PC-3 (cell line): ENCODE measurements at regions not wholly inside any gene's neighbourhood (a gene's known extent, or its start where the extent isn't known, plus 50 kb on each side); places are given as distances from the start of the nearest gene placed in this dataset.

Experiments
- ATAC-seq: fragments of 200-7000 bp; cut with Tn5 transposase; 2 replicates; pipeline ENCODE4 v1.9.1; 2020; ENCODE audit warnings: mild to moderate bottlenecking, moderate library complexity
- BruUV-seq: library from RNA; stranded (reverse); fragments of 400-500 nt; replicated peaks from 2 replicates; lab custom pipeline; 2021; lab: Mats Ljungman, UMichigan
- CTCF ChIA-PET: fragments of 300-600 bp; sonication (Branson Sonifier 250); formaldehyde crosslinking; loops from one replicate; lab custom pipeline; 2022; ENCODE audit warnings: antibody characterized with exemption; lab: Charles Lee
- POLR2A ChIA-PET: fragments of 300-600 bp; sonication (Branson Sonifier 250); formaldehyde crosslinking; loops from one replicate; lab custom pipeline; 2022; ENCODE audit warnings: antibody characterized with exemption; ENCODE audit not compliant: unreplicated experiment; lab: Charles Lee
- DNase-seq: peaks from one replicate; pipeline ENCODE4 v3.0.0-alpha.2; 2015
- H2AFZ ChIP-seq: fragments of 300-600 bp; sonication (generic); 2 replicates; pipeline ENCODE4 v1.6.0; 2016; ENCODE audit warnings: antibody characterized with exemption, low read length
- H3F3A ChIP-seq: fragments of 300-600 bp; sonication (generic); one replicate; pipeline ENCODE4 v1.6.0; 2017; ENCODE audit warnings: antibody characterized with exemption, low read length, control low read depth, mild to moderate bottlenecking; ENCODE audit not compliant: unreplicated experiment
- H3K27ac ChIP-seq: fragments of 300-600 bp; sonication (generic); 2 replicates; pipeline ENCODE4 v1.5.1; 2016; ENCODE audit warnings: mild to moderate bottlenecking, low read length
- H3K27me3 ChIP-seq: fragments of 300-600 bp; sonication (generic); 2 replicates; pipeline ENCODE4 v1.6.1; 2016; ENCODE audit warnings: low read length, mixed read lengths
- H3K36me3 ChIP-seq: fragments of 300-600 bp; sonication (generic); 2 replicates; pipeline ENCODE4 v1.6.1; 2016; ENCODE audit warnings: low read depth, mixed run types, low read length, mixed read lengths
- H3K4me1 ChIP-seq: fragments of 300-600 bp; sonication (generic); 2 replicates; pipeline ENCODE4 v1.5.1; 2016; ENCODE audit warnings: low read length; ENCODE audit not compliant: insufficient read depth
- H3K4me2 ChIP-seq: fragments of 300-600 bp; sonication (generic); 2 replicates; pipeline ENCODE4 v1.6.0; 2016; ENCODE audit warnings: low read length
- H3K4me3 ChIP-seq: fragments of 300-600 bp; sonication (generic); 2 replicates; pipeline ENCODE4 v1.5.1; 2016; ENCODE audit warnings: mild to moderate bottlenecking, low read length, mixed read lengths
- H3K79me2 ChIP-seq: fragments of 300-600 bp; sonication (generic); 2 replicates; pipeline ENCODE4 v1.6.1; 2017; ENCODE audit warnings: low read length, mixed read lengths
- H3K9ac ChIP-seq: fragments of 300-600 bp; sonication (generic); 2 replicates; pipeline ENCODE4 v1.6.0; 2016; ENCODE audit warnings: mild to moderate bottlenecking, low read length
- H3K9me2 ChIP-seq: fragments of 300-600 bp; sonication (generic); replicated peaks from 2 replicates; pipeline ENCODE4 v1.6.1; 2016; ENCODE audit warnings: mixed run types, low read length, mixed read lengths
- H3K9me3 ChIP-seq: fragments of 300-600 bp; sonication (generic); 2 replicates; pipeline ENCODE4 v1.6.1; 2016; ENCODE audit warnings: low read length, mixed read lengths
- H4K20me1 ChIP-seq: fragments of 300-600 bp; sonication (generic); 2 replicates; pipeline ENCODE4 v1.6.1; 2016; ENCODE audit warnings: low read length, mixed read lengths
- EZH2 ChIP-seq: fragments of 300-600 bp; sonication (generic); IDR thresholded peaks from one replicate; pipeline ENCODE4 v1.6.1; 2017; ENCODE audit warnings: antibody characterized with exemption, mild to moderate bottlenecking, low read length; ENCODE audit not compliant: unreplicated experiment
- EZH2phosphoT487 ChIP-seq: fragments of 300-600 bp; sonication (generic); IDR thresholded peaks from 2 replicates; pipeline ENCODE4 v1.6.1; 2018; ENCODE audit warnings: mild to moderate bottlenecking, antibody characterized with exemption, low read length, borderline replicate concordance
- intact Hi-C: fragments of 100-400 bp; cut with micrococcal nuclease; formaldehyde crosslinking; loops from 2 replicates; pipeline ENCODE4 v1.9.0; 2023
- TF ChIP-seq, protein P1 (sequence below): fragments of 300-600 bp; sonication (generic); conservative IDR thresholded peaks from 2 replicates; pipeline ENCODE4 v1.5.1; 2017; ENCODE audit warnings: antibody characterized with exemption, low read depth, mild to moderate bottlenecking, low read length

GRCh38 chr7:155378580-155378934 is 79.4 kb upstream of the EN2 start:
- Histone ChIP-seq H3F3A (no peaks in the 10 kb centered on the region), H3K36me3 (no peaks in the 10 kb centered on the region), H3K27me3 (peaks cover 90% of the 10 kb centered on the region), H2AFZ (no peak overlapping the region), H3K9ac (no peak overlapping the region), H3K9me2 (no peaks in the 10 kb centered on the region), H3K4me1 (0 out of 2 replicates have a peak, but pooled peaks cover 4% of the 10 kb centered on the region), H4K20me1 (no peaks in the 10 kb centered on the region; the same call in 1 of the 2 replicates), H3K4me3 (no peak overlapping the region), H3K4me2 (no peak overlapping the region), H3K27ac (no peak overlapping the region), H3K9me3 (no peaks in the 10 kb centered on the region), H3K79me2 (no peaks in the 10 kb centered on the region)
- intact Hi-C loops, result no loop called here
- no peak for DNase-seq
- ATAC-seq, result no peak
- TF ChIP-seq EZH2phosphoT487, result no peak
- CTCF ChIA-PET, result no interaction called here
- no TSS peak for BruUV-seq
- POLR2A ChIA-PET, result no interaction called here

DNA sequence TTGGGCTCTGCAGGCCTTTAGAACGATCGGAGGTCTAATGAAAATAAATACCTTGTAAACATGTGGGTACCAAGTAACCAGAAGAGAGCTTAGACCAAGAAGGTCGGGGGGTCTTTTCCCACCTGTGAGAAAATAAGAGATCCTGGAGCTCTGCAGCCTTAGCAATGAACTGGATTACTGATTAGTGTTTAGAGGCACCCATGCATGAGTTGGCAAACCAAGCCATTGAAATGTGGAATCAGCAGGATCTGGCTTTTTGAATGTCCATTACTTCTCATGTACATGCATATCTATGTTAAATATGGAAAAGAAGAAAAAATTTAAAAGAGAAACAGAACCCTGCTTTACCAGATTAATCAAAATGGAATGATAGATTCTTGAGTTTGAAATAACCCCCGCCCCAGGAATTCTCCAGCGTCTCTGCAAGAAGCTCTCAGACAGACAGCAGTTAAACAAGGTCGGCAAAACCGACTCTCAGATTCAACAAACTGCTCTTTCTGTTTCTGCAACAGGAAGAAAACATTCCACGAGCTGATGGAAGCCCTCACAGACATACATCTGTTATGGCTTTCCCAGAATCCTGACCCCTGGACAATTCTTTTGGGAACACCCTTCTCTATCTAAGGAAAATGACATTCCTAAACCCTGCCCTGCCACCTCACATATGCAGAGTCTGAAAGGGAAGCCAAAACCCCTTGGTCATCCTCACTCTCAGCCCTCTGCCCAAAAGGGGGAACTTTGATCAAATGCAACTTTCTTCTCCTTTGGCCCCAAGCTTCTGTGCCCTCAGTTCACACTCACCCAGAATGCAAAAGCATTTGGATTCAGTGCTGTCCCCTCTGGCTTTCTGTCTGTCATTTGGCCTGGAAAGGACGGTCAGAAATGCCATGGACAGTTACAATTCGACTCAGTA is 78.7 kb upstream of the EN2 start:
- Histone ChIP-seq H3K27ac (no peak overlapping the region), H3K9ac (no peak overlapping the region), H3K4me3 (no peak overlapping the region), H4K20me1 (no peaks in the 10 kb centered on the region; the same call in 1 of the 2 replicates), H3K9me2 (no peaks in the 10 kb centered on the region), H3K4me2 (no peak overlapping the region), H3K27me3 (peaks cover 97% of the 10 kb centered on the region), H2AFZ (no peak overlapping the region), H3K4me1 (0 out of 2 replicates have a peak, but pooled peaks cover 4% of the 10 kb centered on the region), H3K9me3 (no peaks in the 10 kb centered on the region), H3K79me2 (no peaks in the 10 kb centered on the region), H3F3A (no peaks in the 10 kb centered on the region), H3K36me3 (no peaks in the 10 kb centered on the region)
- ATAC-seq (no peak), DNase-seq (no peak)
- intact Hi-C loops, result no loop called here
- POLR2A ChIA-PET, result interaction anchor here (0.6 kb wide), 1 partner anchor 164 kb away, joined by 3 read pairs; no protein-coding TSS in a partner anchor
- CTCF ChIA-PET, result no interaction called here
- BruUV-seq, result no TSS peak
- TF ChIP-seq EZH2phosphoT487 (no peak), EZH2 (peak; percentile 6)
- TF ChIP-seq, protein P1, sequence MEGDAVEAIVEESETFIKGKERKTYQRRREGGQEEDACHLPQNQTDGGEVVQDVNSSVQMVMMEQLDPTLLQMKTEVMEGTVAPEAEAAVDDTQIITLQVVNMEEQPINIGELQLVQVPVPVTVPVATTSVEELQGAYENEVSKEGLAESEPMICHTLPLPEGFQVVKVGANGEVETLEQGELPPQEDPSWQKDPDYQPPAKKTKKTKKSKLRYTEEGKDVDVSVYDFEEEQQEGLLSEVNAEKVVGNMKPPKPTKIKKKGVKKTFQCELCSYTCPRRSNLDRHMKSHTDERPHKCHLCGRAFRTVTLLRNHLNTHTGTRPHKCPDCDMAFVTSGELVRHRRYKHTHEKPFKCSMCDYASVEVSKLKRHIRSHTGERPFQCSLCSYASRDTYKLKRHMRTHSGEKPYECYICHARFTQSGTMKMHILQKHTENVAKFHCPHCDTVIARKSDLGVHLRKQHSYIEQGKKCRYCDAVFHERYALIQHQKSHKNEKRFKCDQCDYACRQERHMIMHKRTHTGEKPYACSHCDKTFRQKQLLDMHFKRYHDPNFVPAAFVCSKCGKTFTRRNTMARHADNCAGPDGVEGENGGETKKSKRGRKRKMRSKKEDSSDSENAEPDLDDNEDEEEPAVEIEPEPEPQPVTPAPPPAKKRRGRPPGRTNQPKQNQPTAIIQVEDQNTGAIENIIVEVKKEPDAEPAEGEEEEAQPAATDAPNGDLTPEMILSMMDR, result no peak

- H3K36me3 ChIP-seq, result no peaks in the 10 kb centered on the region
- H3F3A ChIP-seq, result no peaks in the 10 kb centered on the region
- CTCF ChIA-PET, result no interaction called here
- no peaks in the 10 kb centered on the region for H3K9me3 ChIP-seq
- no peaks in the 10 kb centered on the region for H3K79me2 ChIP-seq
- DNase-seq (peak; percentile 75), ATAC-seq (peak; percentile 76)
- no peak overlapping the region for H3K9ac ChIP-seq
- POLR2A ChIA-PET, result interaction anchor here (0.6 kb wide), 1 partner anchor 163 kb away, joined by 3 read pairs; no protein-coding TSS in a partner anchor
- no peaks in the 10 kb centered on the region for H3K9me2 ChIP-seq
- H3K27ac ChIP-seq, result no peak overlapping the region
- 0 out of 2 replicates have a peak, but pooled peaks cover 4% of the 10 kb centered on the region for H3K4me1 ChIP-seq
- H3K4me3 ChIP-seq, result no peak overlapping the region
- H3K27me3 ChIP-seq, result peaks cover 95% of the 10 kb centered on the region
- TF ChIP-seq EZH2, result no peak
- TF ChIP-seq, protein P1, result peak; percentile 74
- intact Hi-C loops, result loop anchor here (5.0 to 10.0 kb wide), 2 partner anchors 142 to 354 kb away; no protein-coding TSS in a partner anchor
- no peaks in the 10 kb centered on the region; the same call in 1 of the 2 replicates for H4K20me1 ChIP-seq
- no peak overlapping the region for H2AFZ ChIP-seq
- no TSS peak for BruUV-seq
- H3K4me2 ChIP-seq, result peak overlapping the region; percentile 69; the same call in 1 of the 2 replicates
Observed at GRCh38 chr7:155380221-155380861, 77.6 kb upstream of the EN2 start.
